Tibial artery (tissue), 4 donors: ENCODE measurements at regions not wholly inside any gene's neighbourhood (a gene's known extent, or its start where the extent isn't known, plus 50 kb on each side); places are given as distances from the start of the nearest gene placed in this dataset.

Experiments used
- DNase-seq, 2 donors: peaks; one replicate each; pipeline ENCODE4 v3.0.0-alpha.2; 2019
- H3K27ac ChIP-seq, 2 donors: fragments of 200-600 bp; sonication (generic) in 1 of 2; 1 replicate in 1 of 2; 2 replicates in 1 of 2; pipeline ENCODE4 v1.5.1; 2018 to 2019; ENCODE audit warnings: mild to moderate bottlenecking in 1 of 2
- H3K27me3 ChIP-seq, 2 donors: fragments of 200-600 bp; sonication (generic) in 1 of 2; one replicate each; pipeline versions ENCODE4 v1.5.1 to v1.6.0; 2016 to 2019
- H3K36me3 ChIP-seq, 3 donors: fragments of 200-600 bp; sonication (generic) in 2 of 3; one replicate each; pipeline ENCODE4 v1.5.1; 2016 to 2019; ENCODE audit warnings: mild to moderate bottlenecking in 2 of 3
- H3K4me1 ChIP-seq, 4 donors: fragments of 200-600 bp; sonication (generic) in 2 of 4; 1 replicate in 3 of 4; 2 replicates in 1 of 4; pipeline ENCODE4 v1.5.1; 2016 to 2019
- H3K4me3 ChIP-seq, 2 donors: fragments of 200-600 bp; sonication (generic) in 1 of 2; 1 replicate in 1 of 2; 2 replicates in 1 of 2; pipeline ENCODE4 v1.5.1; 2018 to 2019; ENCODE audit warnings: mild to moderate bottlenecking in 2 of 2
- H3K9me3 ChIP-seq, 3 donors: fragments of 200-600 bp; sonication (generic) in 1 of 3; one replicate each; pipeline ENCODE4 v1.5.1; 2016 to 2019
- CTCF ChIP-seq, 2 experiments: fragments of 200-600 bp in 1 of 2; fragments of 450-650 bp in 1 of 2; IDR thresholded peaks; one replicate each; pipeline ENCODE4 v1.5.1; 2017 to 2019; ENCODE audit warnings: antibody characterized with exemption in 2 of 2, mild to moderate bottlenecking in 1 of 2, moderate library complexity in 1 of 2
- intact Hi-C: fragments of 100-400 bp; cut with DNase I; formaldehyde crosslinking; loops from one replicate; pipeline ENCODE4 v1.15.0; 2023; ENCODE audit warnings: low total_unique reads

- no peak for DNase-seq
- no peaks in the 10 kb centered on the region for H3K9me3 ChIP-seq
- H3K27ac ChIP-seq: no peak overlapping the region
- H3K27me3 ChIP-seq: no peaks in the 10 kb centered on the region
- H3K4me1 ChIP-seq: no peaks in the 10 kb centered on the region
- no peak overlapping the region for H3K4me3 ChIP-seq
- intact Hi-C loops: loop anchor here (1.0 kb wide), 1 partner anchor 33 kb away; no protein-coding TSS in a partner anchor
- no peak for TF ChIP-seq CTCF (IDR thresholded peaks at IDR 0.05)
- no peaks in the 10 kb centered on the region for H3K36me3 ChIP-seq
These were observed 288.9 kb upstream of the MYT1L start for GRCh38 chr2:2619995-2620394.

GRCh38 chr2:2614452-2614851 lies 283.4 kb upstream of the MYT1L start:
- Histone ChIP-seq H3K4me3 (no peak overlapping the region), H3K9me3 (no peaks in the 10 kb centered on the region), H3K27me3 (no peaks in the 10 kb centered on the region), H3K4me1 (peaks cover 0 to 10% (median 5%) of the 10 kb centered on the region in 4 donors), H3K27ac (no peak overlapping the region), H3K36me3 (no peaks in the 10 kb centered on the region)
- TF ChIP-seq CTCF (IDR thresholded peaks at IDR 0.05): no peak
- intact Hi-C loops: no loop called here
- no peak for DNase-seq

GRCh38 chr2:2613279-2614199 lies 282.5 kb upstream of the MYT1L start:
- no peaks in the 10 kb centered on the region for H3K36me3 ChIP-seq
- peaks cover 0 to 10% (median 5%) of the 10 kb centered on the region in 4 donors for H3K4me1 ChIP-seq
- TF ChIP-seq CTCF (IDR thresholded peaks at IDR 0.05): no peak
- H3K4me3 ChIP-seq: peak overlapping the region; percentile 45 to 46
- no peak overlapping the region for H3K27ac ChIP-seq
- H3K27me3 ChIP-seq: no peaks in the 10 kb centered on the region
- no peaks in the 10 kb centered on the region for H3K9me3 ChIP-seq
- intact Hi-C loops: no loop called here
- peak; percentile 72 to 84 for DNase-seq

GRCh38 chr2:2610751-2611150 lies 279.7 kb upstream of the MYT1L start:
- H3K27me3 ChIP-seq: no peaks in the 10 kb centered on the region
- no peak for TF ChIP-seq CTCF (IDR thresholded peaks at IDR 0.05)
- no peaks in the 10 kb centered on the region for H3K9me3 ChIP-seq
- H3K4me1 ChIP-seq: peaks cover 0 to 10% (median 5%) of the 10 kb centered on the region in 4 donors
- no peak overlapping the region for H3K27ac ChIP-seq
- intact Hi-C loops: no loop called here
- no peaks in the 10 kb centered on the region for H3K36me3 ChIP-seq
- no peak overlapping the region for H3K4me3 ChIP-seq
- no peak for DNase-seq

GRCh38 chr2:2600366-2600765 lies 269.3 kb upstream of the MYT1L start:
- no peak overlapping the region for H3K4me3 ChIP-seq
- intact Hi-C loops: no loop called here
- H3K9me3 ChIP-seq: peaks cover 0 to 6% (median 0%) of the 10 kb centered on the region in 3 donors
- H3K4me1 ChIP-seq: no peaks in the 10 kb centered on the region
- no peak overlapping the region for H3K27ac ChIP-seq
- no peaks in the 10 kb centered on the region for H3K36me3 ChIP-seq
- TF ChIP-seq CTCF (IDR thresholded peaks at IDR 0.05): no peak
- H3K27me3 ChIP-seq: peaks cover 0 to 11% of the 10 kb centered on the region in 2 donors
- no peak for DNase-seq
